Sigmoid colon (tissue), 6 donors: ENCODE measurements at regions not wholly inside any gene's neighbourhood (a gene's known extent, or its start where the extent isn't known, plus 50 kb on each side); places are given as distances from the start of the nearest gene placed in this dataset.

Source experiments
- DNase-seq: peaks from one replicate; pipeline ENCODE4 v3.0.0-alpha.2; 2019
- H3K27ac ChIP-seq, 4 donors: fragments of 200-600 bp; sonication (generic); one replicate each; pipeline ENCODE4 v1.5.1; 2016 to 2019; ENCODE audit warnings: mild to moderate bottlenecking in 1 of 4
- H3K27me3 ChIP-seq, 3 donors: fragments of 200-600 bp; sonication (generic); one replicate each; pipeline ENCODE4 v1.5.1; 2019; ENCODE audit warnings: mild to moderate bottlenecking in 1 of 3
- H3K36me3 ChIP-seq, 4 donors: fragments of 200-600 bp; sonication (generic); one replicate each; pipeline ENCODE4 v1.5.1; 2016 to 2019
- H3K4me1 ChIP-seq, 4 donors: fragments of 200-600 bp; sonication (generic); one replicate each; pipeline ENCODE4 v1.5.1; 2017 to 2019
- H3K4me3 ChIP-seq, 4 donors: fragments of 200-600 bp; sonication (generic); one replicate each; pipeline ENCODE4 v1.5.1; 2017 to 2019; ENCODE audit warnings: mild to moderate bottlenecking in 2 of 4, moderate library complexity in 1 of 4
- H3K9me3 ChIP-seq, 4 donors: fragments of 200-600 bp in 3 of 4; sonication (generic) in 3 of 4; one replicate each; pipeline versions ENCODE4 v1.5.1 to v1.6.1; 2013 to 2019
- CTCF ChIP-seq, 4 experiments: fragments of 450-650 bp in 3 of 4; fragments of 200-600 bp in 1 of 4; IDR thresholded peaks; one replicate each; pipeline ENCODE4 v1.5.1; 2016 to 2019; ENCODE audit warnings: antibody characterized with exemption in 4 of 4, mild to moderate bottlenecking in 3 of 4, moderate library complexity in 2 of 4
- EP300 ChIP-seq, 4 donors: sonication (generic); formaldehyde crosslinking; IDR thresholded peaks; one replicate each; pipeline ENCODE4 v1.6.1; 2017; ENCODE audit warnings: antibody characterized with exemption in 4 of 4
- POLR2A ChIP-seq, 2 donors: fragments of 450-650 bp; IDR thresholded peaks; one replicate each; pipeline ENCODE4 v1.6.1; 2016; ENCODE audit warnings: antibody characterized with exemption in 2 of 2, mild to moderate bottlenecking in 2 of 2, moderate library complexity in 2 of 2
- POLR2AphosphoS5 ChIP-seq, 4 donors: sonication (generic); formaldehyde crosslinking; IDR thresholded peaks; one replicate each; pipeline ENCODE4 v1.6.1; 2017; ENCODE audit warnings: antibody characterized with exemption in 4 of 4
- WGBS, 2 donors: extraction: QIAGEN DNeasy Blood & Tissue Kit; methylation state at CpG; one replicate each; pipeline ENCODE4 v1.1.7; 2013; 5-methylcytosine and 5-hydroxymethylcytosine counted together
- intact Hi-C: fragments of 100-400 bp; cut with DNase I; formaldehyde crosslinking; loops from one replicate; pipeline ENCODE4 v1.15.1; 2023
- donor health status: healthy with polysubstance abuse.
- donor health status: healthy.

GRCh38 chr2:217452928-217453327 lies 549.9 kb downstream of the TNS1 start:
- H3K36me3 ChIP-seq = no peaks in the 10 kb centered on the region
- intact Hi-C loops = no loop called here
- H3K27ac ChIP-seq = no peak overlapping the region
- H3K4me3 ChIP-seq = no peak overlapping the region
- 68 to 85% methylated on average over 1 of the region's 1 CpG for WGBS, 2 donors
- peaks cover 0 to 8% (median 0%) of the 10 kb centered on the region in 4 donors for H3K4me1 ChIP-seq
- DNase-seq = no peak
- no peaks in the 10 kb centered on the region for H3K9me3 ChIP-seq
- H3K27me3 ChIP-seq = no peaks in the 10 kb centered on the region
- no peak for TF ChIP-seq CTCF (IDR thresholded peaks at IDR 0.05)
- TF ChIP-seq EP300 (IDR thresholded peaks at IDR 0.05) = no peak
- no peak for TF ChIP-seq POLR2AphosphoS5 (IDR thresholded peaks at IDR 0.05)
- TF ChIP-seq POLR2A (IDR thresholded peaks at IDR 0.05) = no peak

GRCh38 chr2:217451666-217452065 lies 551.1 kb downstream of the TNS1 start:
- whole genome bisulfite sequencing, 2 donors = 54 to 81% methylated on average over 3 of the region's 3 CpGs
- Histone ChIP-seq H3K36me3 (no peaks in the 10 kb centered on the region), H3K27ac (no peak overlapping the region), H3K4me1 (peaks cover 0 to 8% (median 0%) of the 10 kb centered on the region in 4 donors), H3K4me3 (no peak overlapping the region), H3K27me3 (no peaks in the 10 kb centered on the region), H3K9me3 (no peaks in the 10 kb centered on the region)
- TF ChIP-seq EP300 (IDR thresholded peaks at IDR 0.05) = no peak
- TF ChIP-seq POLR2A (IDR thresholded peaks at IDR 0.05) = no peak
- no peak for TF ChIP-seq CTCF (IDR thresholded peaks at IDR 0.05)
- TF ChIP-seq POLR2AphosphoS5 (IDR thresholded peaks at IDR 0.05) = no peak
- no peak for DNase-seq
- intact Hi-C loops = no loop called here

- H3K4me1 ChIP-seq = peaks cover 0 to 8% (median 3%) of the 10 kb centered on the region in 4 donors
- H3K36me3 ChIP-seq = no peaks in the 10 kb centered on the region
- no peak overlapping the region for H3K4me3 ChIP-seq
- no peak overlapping the region for H3K27ac ChIP-seq
- 86 to 87% methylated on average over 8 of the region's 8 CpGs for WGBS, 2 donors
- intact Hi-C loops = no loop called here
- H3K9me3 ChIP-seq = no peaks in the 10 kb centered on the region
- H3K27me3 ChIP-seq = no peaks in the 10 kb centered on the region
- no peak for TF ChIP-seq CTCF (IDR thresholded peaks at IDR 0.05)
- no peak for TF ChIP-seq POLR2AphosphoS5 (IDR thresholded peaks at IDR 0.05)
- TF ChIP-seq POLR2A (IDR thresholded peaks at IDR 0.05) = no peak
- no peak for TF ChIP-seq EP300 (IDR thresholded peaks at IDR 0.05)
- DNase-seq = no peak
Measured at GRCh38 chr2:217449444-217449843, 553.4 kb downstream of the TNS1 start.

GRCh38 chr2:217448860-217449259 lies 553.9 kb downstream of the TNS1 start:
- intact Hi-C loops = no loop called here
- no peak for TF ChIP-seq POLR2A (IDR thresholded peaks at IDR 0.05)
- no peak for TF ChIP-seq EP300 (IDR thresholded peaks at IDR 0.05)
- 81 to 91% methylated on average over 5 of the region's 5 CpGs for WGBS, 2 donors
- H3K36me3 ChIP-seq = no peaks in the 10 kb centered on the region
- H3K4me3 ChIP-seq = no peak overlapping the region
- no peaks in the 10 kb centered on the region for H3K9me3 ChIP-seq
- no peak for DNase-seq
- no peak overlapping the region for H3K27ac ChIP-seq
- peaks cover 0 to 8% (median 3%) of the 10 kb centered on the region in 4 donors for H3K4me1 ChIP-seq
- H3K27me3 ChIP-seq = no peaks in the 10 kb centered on the region

- Histone ChIP-seq H3K9me3 (no peaks in the 10 kb centered on the region), H3K27ac (no peak overlapping the region), H3K4me1 (peaks cover 0 to 5% (median under 1%) of the 10 kb centered on the region in 4 donors), H3K4me3 (no peak overlapping the region), H3K36me3 (no peaks in the 10 kb centered on the region), H3K27me3 (no peaks in the 10 kb centered on the region)
- TF ChIP-seq POLR2AphosphoS5 (IDR thresholded peaks at IDR 0.05) (no peak), CTCF (IDR thresholded peaks at IDR 0.05) (no peak), EP300 (IDR thresholded peaks at IDR 0.05) (no peak), POLR2A (IDR thresholded peaks at IDR 0.05) (no peak)
- intact Hi-C loops = no loop called here
- DNase-seq = no peak
- 76 to 86% methylated on average over 4 of the region's 4 CpGs for WGBS, 2 donors
Measured at GRCh38 chr2:217445723-217446122, 557.1 kb downstream of the TNS1 start.
